Spleen (tissue), 7 donors: ENCODE measurements at regions not wholly inside any gene's neighbourhood (a gene's known extent, or its start where the extent isn't known, plus 50 kb on each side); places are given as distances from the start of the nearest gene placed in this dataset.
"Not testable (repeated sequence)": the region's sequence is repeated elsewhere in the genome, so short reads cannot be mapped to it uniquely, and the experiment has no call there.

Source experiments
- POLR2A ChIP-seq, 3 donors: fragments of 450-650 bp; IDR thresholded peaks; one replicate each; pipeline ENCODE4 v1.5.1; 2017; ENCODE audit warnings: antibody characterized with exemption in 3 of 3, mild to moderate bottlenecking in 1 of 3
- POLR2AphosphoS5 ChIP-seq, 3 donors: sonication (generic); formaldehyde crosslinking; IDR thresholded peaks; one replicate each; pipeline ENCODE4 v1.5.1; 2017; ENCODE audit warnings: antibody characterized with exemption in 3 of 3
- TF ChIP-seq, protein P1 (sequence below), 11 experiments: fragments of 200-600 bp in 7 of 11; fragments of 450-650 bp in 4 of 11; sonication (generic) in 4 of 11; IDR thresholded peaks in 8 of 11; conservative IDR thresholded peaks in 3 of 11; 1 replicate in 7 of 11; 2 replicates in 4 of 11; pipeline versions ENCODE4 v1.4.0 to v1.8.0; 2016 to 2021; ENCODE audit warnings: antibody characterized with exemption in 11 of 11, inconsistent platforms in 4 of 11, mild to moderate bottlenecking in 1 of 11
- donor health status: DM: no; HTN: no; CAD: no; lungs with moderate emphysema.
- donor health status: DM: no; HTN: no; CAD: no.
- donor health status: DM: no; HTN: no; CAD: no.

DNA sequence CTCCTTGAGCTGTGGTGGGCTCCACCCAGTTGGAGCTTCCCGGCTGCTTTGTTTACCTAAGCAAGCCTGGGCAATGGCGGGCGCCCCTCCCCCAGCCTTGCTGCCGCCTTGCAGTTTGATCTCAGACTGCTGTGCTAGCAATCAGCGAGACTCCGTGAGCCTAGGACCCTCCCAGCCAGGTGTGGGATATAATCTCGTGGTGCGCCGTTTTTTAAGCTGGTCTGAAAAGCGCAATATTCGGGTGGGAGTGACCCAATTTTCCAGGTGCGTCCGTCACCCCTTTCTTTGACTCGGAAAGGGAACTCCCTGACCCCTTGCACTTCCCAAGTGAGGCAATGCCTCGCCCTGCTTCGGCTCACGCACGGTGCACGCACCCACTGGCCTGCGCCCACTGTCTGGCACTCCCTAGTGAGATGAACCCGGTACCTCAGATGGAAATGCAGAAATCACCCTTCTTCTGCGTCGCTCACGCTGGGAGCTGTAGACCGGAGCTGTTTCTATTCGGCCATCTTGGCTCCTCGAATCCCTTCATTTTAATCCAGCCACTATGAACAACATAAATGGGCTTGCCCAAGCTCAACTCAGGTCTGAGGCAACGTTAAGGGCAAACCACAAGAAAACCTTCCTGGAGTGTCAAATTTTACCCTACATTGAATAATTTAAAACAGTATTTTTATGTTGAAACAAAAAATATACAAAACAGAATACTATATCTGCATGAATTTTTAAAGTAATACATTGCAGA, 112.4 kb upstream of the CCDC150 start:
- TF ChIP-seq POLR2A, POLR2AphosphoS5 (IDR thresholded peaks at IDR 0.05): not testable (repeated sequence)
- TF ChIP-seq, protein P1, sequence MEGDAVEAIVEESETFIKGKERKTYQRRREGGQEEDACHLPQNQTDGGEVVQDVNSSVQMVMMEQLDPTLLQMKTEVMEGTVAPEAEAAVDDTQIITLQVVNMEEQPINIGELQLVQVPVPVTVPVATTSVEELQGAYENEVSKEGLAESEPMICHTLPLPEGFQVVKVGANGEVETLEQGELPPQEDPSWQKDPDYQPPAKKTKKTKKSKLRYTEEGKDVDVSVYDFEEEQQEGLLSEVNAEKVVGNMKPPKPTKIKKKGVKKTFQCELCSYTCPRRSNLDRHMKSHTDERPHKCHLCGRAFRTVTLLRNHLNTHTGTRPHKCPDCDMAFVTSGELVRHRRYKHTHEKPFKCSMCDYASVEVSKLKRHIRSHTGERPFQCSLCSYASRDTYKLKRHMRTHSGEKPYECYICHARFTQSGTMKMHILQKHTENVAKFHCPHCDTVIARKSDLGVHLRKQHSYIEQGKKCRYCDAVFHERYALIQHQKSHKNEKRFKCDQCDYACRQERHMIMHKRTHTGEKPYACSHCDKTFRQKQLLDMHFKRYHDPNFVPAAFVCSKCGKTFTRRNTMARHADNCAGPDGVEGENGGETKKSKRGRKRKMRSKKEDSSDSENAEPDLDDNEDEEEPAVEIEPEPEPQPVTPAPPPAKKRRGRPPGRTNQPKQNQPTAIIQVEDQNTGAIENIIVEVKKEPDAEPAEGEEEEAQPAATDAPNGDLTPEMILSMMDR (IDR thresholded peaks at IDR 0.05 in 8 of 11, conservative IDR thresholded peaks at IDR 0.05 in 3 of 11), result not testable (repeated sequence)
